Osteoblast (primary cell): ENCODE measurements at regions not wholly inside any gene's neighbourhood (a gene's known extent, or its start where the extent isn't known, plus 50 kb on each side); places are given as distances from the start of the nearest gene placed in this dataset.

Experiments
- DNase-seq: peaks from one replicate; pipeline ENCODE4 v3.0.0; 2011; ENCODE audit warnings: low spot score, mixed read lengths; ENCODE audit not compliant: insufficient read length; ENCODE audit errors: missing footprints
- H2AFZ ChIP-seq: 2 replicates; pipeline ENCODE4 v1.6.0; 2011; ENCODE audit warnings: mild to moderate bottlenecking, low read length
- H3K27ac ChIP-seq: 2 replicates; pipeline ENCODE4 v1.5.1; 2011; ENCODE audit warnings: mild to moderate bottlenecking, low read depth, low read length, moderate library complexity
- H3K27me3 ChIP-seq: 2 replicates; pipeline ENCODE4 v1.6.0; 2012; ENCODE audit warnings: mild to moderate bottlenecking, control low read depth, inconsistent platforms, low read length, moderate library complexity; ENCODE audit not compliant: insufficient read depth
- H3K36me3 ChIP-seq: 2 replicates; pipeline ENCODE4 v1.5.1; 2011; ENCODE audit warnings: mild to moderate bottlenecking, low read length, control low read depth, moderate library complexity; ENCODE audit not compliant: insufficient read depth
- H3K4me1 ChIP-seq: 2 replicates; pipeline ENCODE4 v1.5.1; 2011; ENCODE audit warnings: mild to moderate bottlenecking, low read length, control low read depth, moderate library complexity; ENCODE audit not compliant: insufficient read depth
- H3K4me2 ChIP-seq: 2 replicates; pipeline ENCODE4 v1.6.0; 2011; ENCODE audit warnings: mild to moderate bottlenecking, low read length; ENCODE audit not compliant: insufficient read depth
- H3K4me3 ChIP-seq: fragments of 200-600 bp; sonication (generic); 3 replicates; pipeline ENCODE4 v1.5.1; 2012; ENCODE audit warnings: mild to moderate bottlenecking, low read length, inconsistent platforms; ENCODE audit not compliant: insufficient read depth
- H3K79me2 ChIP-seq: 2 replicates; pipeline ENCODE4 v1.6.0; 2012; ENCODE audit warnings: mild to moderate bottlenecking, low read length, control low read depth, inconsistent platforms; ENCODE audit not compliant: insufficient read depth
- H3K9me3 ChIP-seq: 2 replicates; pipeline ENCODE4 v1.5.1; 2011; ENCODE audit warnings: low read depth, low read length, control low read depth
- H4K20me1 ChIP-seq: 2 replicates; pipeline ENCODE4 v1.6.0; 2012; ENCODE audit warnings: mild to moderate bottlenecking, low read length, control low read depth; ENCODE audit not compliant: insufficient read depth
- TF ChIP-seq, protein P1 (sequence below): IDR thresholded peaks from 2 replicates; pipeline ENCODE4 v1.5.1; 2011; ENCODE audit warnings: mild to moderate bottlenecking, low read depth, low read length, moderate library complexity; ENCODE audit errors: extremely low read depth

DNA sequence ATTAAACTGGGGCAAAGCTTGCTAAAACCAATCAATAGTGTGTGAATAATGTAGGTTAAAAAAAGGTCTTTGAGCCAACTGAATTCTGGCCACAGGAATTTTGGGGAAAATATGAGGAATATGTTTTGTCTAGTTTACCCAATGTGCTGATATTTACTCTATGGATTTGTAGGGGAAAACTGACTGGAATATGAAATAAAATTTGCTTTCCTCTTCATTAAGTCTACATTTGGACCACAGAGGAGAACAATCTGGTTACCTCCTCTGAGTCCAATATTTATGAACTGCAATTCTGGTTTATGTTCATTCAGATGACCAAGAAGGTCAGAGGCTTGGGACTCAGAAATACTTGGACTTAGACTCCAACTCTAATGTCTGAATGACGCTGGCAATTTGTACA is 1042.2 kb upstream of the CNTNAP5 start:
- H3K27ac ChIP-seq, result no peak overlapping the region
- no peak for DNase-seq
- H3K36me3 ChIP-seq, result no peaks in the 10 kb centered on the region
- H4K20me1 ChIP-seq, result no peaks in the 10 kb centered on the region
- no peak overlapping the region for H3K4me2 ChIP-seq
- H3K79me2 ChIP-seq, result no peaks in the 10 kb centered on the region
- H3K27me3 ChIP-seq, result no peaks in the 10 kb centered on the region
- H3K4me3 ChIP-seq, result no peak overlapping the region
- no peaks in the 10 kb centered on the region for H3K4me1 ChIP-seq
- H3K9me3 ChIP-seq, result no peaks in the 10 kb centered on the region
- no peak overlapping the region for H2AFZ ChIP-seq
- TF ChIP-seq, protein P1, sequence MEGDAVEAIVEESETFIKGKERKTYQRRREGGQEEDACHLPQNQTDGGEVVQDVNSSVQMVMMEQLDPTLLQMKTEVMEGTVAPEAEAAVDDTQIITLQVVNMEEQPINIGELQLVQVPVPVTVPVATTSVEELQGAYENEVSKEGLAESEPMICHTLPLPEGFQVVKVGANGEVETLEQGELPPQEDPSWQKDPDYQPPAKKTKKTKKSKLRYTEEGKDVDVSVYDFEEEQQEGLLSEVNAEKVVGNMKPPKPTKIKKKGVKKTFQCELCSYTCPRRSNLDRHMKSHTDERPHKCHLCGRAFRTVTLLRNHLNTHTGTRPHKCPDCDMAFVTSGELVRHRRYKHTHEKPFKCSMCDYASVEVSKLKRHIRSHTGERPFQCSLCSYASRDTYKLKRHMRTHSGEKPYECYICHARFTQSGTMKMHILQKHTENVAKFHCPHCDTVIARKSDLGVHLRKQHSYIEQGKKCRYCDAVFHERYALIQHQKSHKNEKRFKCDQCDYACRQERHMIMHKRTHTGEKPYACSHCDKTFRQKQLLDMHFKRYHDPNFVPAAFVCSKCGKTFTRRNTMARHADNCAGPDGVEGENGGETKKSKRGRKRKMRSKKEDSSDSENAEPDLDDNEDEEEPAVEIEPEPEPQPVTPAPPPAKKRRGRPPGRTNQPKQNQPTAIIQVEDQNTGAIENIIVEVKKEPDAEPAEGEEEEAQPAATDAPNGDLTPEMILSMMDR, result no peak

DNA sequence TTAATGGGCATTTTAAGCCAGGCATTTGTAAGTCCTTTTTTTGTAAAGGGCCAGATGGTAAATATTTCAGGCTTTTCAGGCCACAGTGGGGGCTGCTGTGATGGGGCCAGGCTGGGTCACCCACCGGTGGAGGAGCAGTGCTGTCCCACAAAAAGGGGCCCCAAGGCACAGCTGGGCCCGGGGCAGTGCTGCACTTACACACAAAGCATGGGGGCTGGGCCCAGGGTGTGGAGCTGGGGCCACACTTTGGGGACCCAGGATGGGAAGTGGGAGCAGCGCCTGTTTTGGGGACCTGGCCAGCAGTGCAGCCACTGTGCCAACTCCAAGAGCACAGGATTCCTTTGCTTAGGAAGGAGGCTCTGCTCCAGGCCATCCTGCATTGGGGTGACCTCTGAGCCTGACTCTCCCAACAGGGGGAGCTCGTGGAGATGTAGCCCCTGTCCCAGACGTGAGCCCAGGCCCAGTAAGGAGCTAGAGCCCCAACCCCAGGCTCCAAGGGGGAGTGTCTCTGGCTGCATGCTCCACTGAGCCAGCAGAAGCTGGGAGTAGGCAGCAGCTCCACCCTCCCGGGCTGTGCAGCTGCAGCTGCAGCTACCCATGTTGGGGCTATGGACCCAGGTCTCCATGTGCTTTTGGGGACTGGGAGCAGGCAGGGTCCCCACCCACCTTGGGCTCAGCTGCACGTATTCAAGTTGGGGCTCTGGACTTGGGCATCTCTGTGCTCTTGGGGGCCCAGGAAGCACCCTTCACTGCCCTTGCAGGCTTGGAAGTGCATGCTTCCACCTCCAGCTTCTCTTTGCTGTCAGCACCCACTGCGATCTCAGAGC is 1036.5 kb upstream of the CNTNAP5 start:
- Histone ChIP-seq H3K4me1 (no peaks in the 10 kb centered on the region), H3K4me2 (no peak overlapping the region), H3K9me3 (no peaks in the 10 kb centered on the region), H3K27me3 (no peaks in the 10 kb centered on the region), H3K27ac (no peak overlapping the region), H2AFZ (no peak overlapping the region), H3K4me3 (no peak overlapping the region), H3K79me2 (no peaks in the 10 kb centered on the region), H4K20me1 (no peaks in the 10 kb centered on the region), H3K36me3 (no peaks in the 10 kb centered on the region)
- TF ChIP-seq, protein P1, result no peak
- no peak for DNase-seq

DNA sequence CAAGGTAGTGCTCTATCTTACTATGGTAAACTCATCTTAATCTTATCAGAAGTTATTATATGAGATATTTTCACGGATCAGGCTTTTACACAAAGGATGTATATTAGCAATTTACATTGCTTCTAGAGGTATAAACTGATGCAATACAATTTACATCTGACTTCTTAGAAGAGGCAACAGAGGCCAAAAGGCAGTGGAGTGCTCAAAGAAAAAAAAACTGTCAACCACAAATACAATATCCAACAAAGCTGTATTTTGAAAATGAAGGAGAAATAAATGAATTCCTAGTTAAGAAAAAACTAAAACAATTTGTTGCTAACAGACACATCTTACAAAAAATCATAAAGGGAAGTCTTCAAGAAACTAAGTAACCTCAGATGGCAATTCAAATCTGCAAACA is 1031.5 kb upstream of the CNTNAP5 start:
- Histone ChIP-seq H2AFZ (no peak overlapping the region), H3K27me3 (no peaks in the 10 kb centered on the region), H3K36me3 (no peaks in the 10 kb centered on the region), H3K9me3 (no peaks in the 10 kb centered on the region), H3K27ac (no peak overlapping the region), H4K20me1 (no peaks in the 10 kb centered on the region), H3K4me2 (no peak overlapping the region), H3K79me2 (no peaks in the 10 kb centered on the region), H3K4me1 (no peaks in the 10 kb centered on the region), H3K4me3 (no peak overlapping the region)
- TF ChIP-seq, protein P1, result no peak
- no peak for DNase-seq

DNA sequence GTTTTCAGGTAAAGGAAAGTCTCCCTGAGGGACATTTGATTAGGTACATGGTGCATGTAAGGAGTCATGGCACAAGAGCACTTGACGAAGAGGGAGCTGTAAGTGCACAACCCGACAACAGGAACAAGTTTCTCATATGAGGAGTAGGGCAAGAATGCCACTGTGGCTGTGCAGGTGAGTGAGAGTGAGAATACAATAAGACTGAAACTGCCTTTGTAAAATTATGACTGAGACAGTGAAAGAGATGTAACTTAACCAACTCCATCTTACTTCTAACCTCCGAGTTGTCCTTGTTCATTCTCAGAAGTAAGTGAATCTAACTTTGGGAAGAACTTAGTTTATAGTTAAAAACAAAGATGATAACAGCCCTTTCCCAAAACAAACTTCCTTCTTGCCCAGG is 1025.8 kb upstream of the CNTNAP5 start:
- Histone ChIP-seq H3K9me3 (no peaks in the 10 kb centered on the region), H3K4me2 (no peak overlapping the region), H3K27me3 (no peaks in the 10 kb centered on the region), H3K79me2 (no peaks in the 10 kb centered on the region), H2AFZ (no peak overlapping the region), H3K27ac (no peak overlapping the region), H4K20me1 (no peaks in the 10 kb centered on the region), H3K36me3 (no peaks in the 10 kb centered on the region), H3K4me3 (no peak overlapping the region), H3K4me1 (no peaks in the 10 kb centered on the region)
- TF ChIP-seq, protein P1, result no peak
- DNase-seq, result no peak
